ENCODE measurements at regions not wholly inside any gene's neighbourhood (a gene's known extent, or its start where the extent isn't known, plus 50 kb on each side); places are given as distances from the start of the nearest gene placed in this dataset.

DNA sequence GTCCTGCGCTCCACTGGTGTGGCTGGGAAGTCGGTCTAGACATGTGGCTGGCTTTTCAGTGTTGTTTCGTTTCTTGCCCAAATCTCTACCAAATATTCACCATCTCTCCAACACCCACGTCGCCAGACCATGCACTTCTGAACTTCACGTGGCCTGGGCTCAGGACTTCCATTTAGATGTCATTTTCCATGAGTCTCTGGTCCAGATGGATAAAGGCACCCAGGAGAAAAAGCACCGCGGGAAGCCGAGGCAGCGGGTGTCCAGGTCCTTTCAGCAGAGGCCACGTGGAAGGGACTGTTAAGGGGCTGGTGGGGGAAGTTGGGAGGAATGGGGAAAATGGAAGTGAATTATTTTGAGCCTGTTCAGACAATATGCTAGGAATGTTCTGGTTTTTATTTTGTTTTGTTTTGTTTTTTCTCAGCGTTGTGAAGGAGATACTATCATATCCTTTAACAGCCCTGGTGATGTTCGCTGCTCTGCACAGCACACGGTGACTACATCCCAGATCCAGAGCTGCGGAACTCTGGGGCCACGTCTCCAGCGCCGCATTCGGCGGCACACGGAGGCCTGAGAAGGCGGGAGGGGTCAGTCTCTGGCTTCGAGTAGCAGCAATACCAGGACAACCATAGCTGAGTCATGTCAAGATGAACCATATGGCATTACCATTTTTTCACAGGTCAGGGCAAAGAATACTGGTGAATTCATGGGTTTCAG lies 230.3 kb downstream of the THBS2 start:
- Histone ChIP-seq H4K20me1 (ENCODE audit: insufficient read depth) (no peaks in the 10 kb centered on the region), H3K4me1 (replicated peaks; ENCODE audit: insufficient read depth) (no peaks in the 10 kb centered on the region), H3F3A (ENCODE audit: insufficient read depth, low read depth) (no peaks in the 10 kb centered on the region), H2AFZ (no peak overlapping the region), H3K36me3 (ENCODE audit: low read depth) (no peaks in the 10 kb centered on the region), H3K9me3 (ENCODE audit: insufficient read depth, low read depth) (no peaks in the 10 kb centered on the region), H3K27me3 (ENCODE audit: insufficient read depth, low read depth) (peaks cover 52% of the 10 kb centered on the region), H3K27ac (no peak overlapping the region), H3K4me3 (no peak overlapping the region), H3K79me2 (ENCODE audit: low read depth) (no peaks in the 10 kb centered on the region), H3K4me2 (no peak overlapping the region), H3K9me2 (ENCODE audit: insufficient read depth) (no peaks in the 10 kb centered on the region)
- POLR2A ChIA-PET (ENCODE audit: unreplicated experiment), result no interaction called here
- intact Hi-C loops (cut with micrococcal nuclease; ENCODE audit: unreplicated experiment), result no loop called here
- CTCF ChIA-PET, result no interaction called here
- no peak for DNase-seq
- TF ChIP-seq, protein P1, sequence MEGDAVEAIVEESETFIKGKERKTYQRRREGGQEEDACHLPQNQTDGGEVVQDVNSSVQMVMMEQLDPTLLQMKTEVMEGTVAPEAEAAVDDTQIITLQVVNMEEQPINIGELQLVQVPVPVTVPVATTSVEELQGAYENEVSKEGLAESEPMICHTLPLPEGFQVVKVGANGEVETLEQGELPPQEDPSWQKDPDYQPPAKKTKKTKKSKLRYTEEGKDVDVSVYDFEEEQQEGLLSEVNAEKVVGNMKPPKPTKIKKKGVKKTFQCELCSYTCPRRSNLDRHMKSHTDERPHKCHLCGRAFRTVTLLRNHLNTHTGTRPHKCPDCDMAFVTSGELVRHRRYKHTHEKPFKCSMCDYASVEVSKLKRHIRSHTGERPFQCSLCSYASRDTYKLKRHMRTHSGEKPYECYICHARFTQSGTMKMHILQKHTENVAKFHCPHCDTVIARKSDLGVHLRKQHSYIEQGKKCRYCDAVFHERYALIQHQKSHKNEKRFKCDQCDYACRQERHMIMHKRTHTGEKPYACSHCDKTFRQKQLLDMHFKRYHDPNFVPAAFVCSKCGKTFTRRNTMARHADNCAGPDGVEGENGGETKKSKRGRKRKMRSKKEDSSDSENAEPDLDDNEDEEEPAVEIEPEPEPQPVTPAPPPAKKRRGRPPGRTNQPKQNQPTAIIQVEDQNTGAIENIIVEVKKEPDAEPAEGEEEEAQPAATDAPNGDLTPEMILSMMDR (conservative IDR thresholded peaks at IDR 0.05), result no peak
- no peak for TF ChIP-seq EZH2 (IDR thresholded peaks at IDR 0.05; ENCODE audit: low read depth)
- BruUV-seq (replicated peaks), result no TSS peak

DNA sequence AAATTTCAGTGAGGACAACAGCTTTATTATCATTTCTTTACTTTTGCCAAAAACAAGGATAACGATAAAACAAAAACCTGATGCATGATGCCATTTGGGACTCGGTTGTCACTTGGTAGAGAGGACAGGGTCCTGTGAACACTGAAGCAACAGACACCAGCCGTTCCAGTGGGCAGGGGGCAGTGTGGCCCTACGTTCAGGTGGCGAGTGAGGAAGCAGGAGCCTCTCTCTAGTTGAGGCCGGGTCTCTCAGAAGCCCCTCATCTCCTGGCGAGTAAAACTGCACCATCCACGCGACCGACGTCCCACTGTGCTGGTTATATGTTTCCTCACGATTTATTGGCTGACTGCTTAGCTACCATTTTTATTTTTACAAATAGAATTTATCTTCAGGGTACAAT lies 231.6 kb downstream of the THBS2 start:
- no peaks in the 10 kb centered on the region for H3K9me3 ChIP-seq (ENCODE audit: insufficient read depth, low read depth)
- no peaks in the 10 kb centered on the region for H3K9me2 ChIP-seq (ENCODE audit: insufficient read depth)
- H3F3A ChIP-seq (ENCODE audit: insufficient read depth, low read depth), result no peaks in the 10 kb centered on the region
- no peaks in the 10 kb centered on the region for H3K4me1 ChIP-seq (replicated peaks; ENCODE audit: insufficient read depth)
- no peaks in the 10 kb centered on the region for H3K79me2 ChIP-seq (ENCODE audit: low read depth)
- H3K4me2 ChIP-seq, result no peak overlapping the region
- DNase-seq, result no peak
- H3K27me3 ChIP-seq (ENCODE audit: insufficient read depth, low read depth), result peaks cover 45% of the 10 kb centered on the region
- no peaks in the 10 kb centered on the region for H4K20me1 ChIP-seq (ENCODE audit: insufficient read depth)
- no peak overlapping the region for H3K4me3 ChIP-seq
- POLR2A ChIA-PET (ENCODE audit: unreplicated experiment), result interaction anchor here (0.7 kb wide), 1 partner anchor 601 kb away, joined by 3 read pairs; no protein-coding TSS in a partner anchor
- no peaks in the 10 kb centered on the region for H3K36me3 ChIP-seq (ENCODE audit: low read depth)
- no peak overlapping the region for H2AFZ ChIP-seq
- intact Hi-C loops (cut with micrococcal nuclease; ENCODE audit: unreplicated experiment), result no loop called here
- H3K27ac ChIP-seq, result no peak overlapping the region
- CTCF ChIA-PET, result no interaction called here
- BruUV-seq (replicated peaks), result no TSS peak
- TF ChIP-seq, protein P1 (conservative IDR thresholded peaks at IDR 0.05), result no peak
- TF ChIP-seq EZH2 (IDR thresholded peaks at IDR 0.05; ENCODE audit: low read depth), result no peak

DNA sequence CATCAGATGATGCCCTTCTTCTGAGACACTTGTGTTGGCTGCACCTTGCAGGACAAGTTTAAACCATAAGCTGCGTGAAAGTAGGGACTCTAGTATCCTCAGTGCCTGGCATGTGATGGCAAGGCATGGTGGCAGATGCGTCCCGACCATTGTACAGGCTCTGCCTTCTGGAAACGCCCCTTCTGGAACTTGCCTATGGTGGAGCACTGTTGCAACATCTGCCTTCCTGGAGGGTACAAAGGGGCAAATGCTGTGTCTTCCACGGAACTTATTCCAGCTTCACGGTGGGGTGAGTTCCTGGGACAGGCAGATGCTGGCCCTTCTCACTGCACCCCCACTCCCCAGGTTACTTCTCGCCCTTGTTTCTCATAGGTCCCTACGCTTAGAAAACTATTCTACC lies 232.8 kb downstream of the THBS2 start:
- H3K4me2 ChIP-seq, result no peak overlapping the region
- H2AFZ ChIP-seq, result no peak overlapping the region
- DNase-seq, result no peak
- no peak overlapping the region for H3K27ac ChIP-seq
- H3K79me2 ChIP-seq (ENCODE audit: low read depth), result no peaks in the 10 kb centered on the region
- H4K20me1 ChIP-seq (ENCODE audit: insufficient read depth), result no peaks in the 10 kb centered on the region
- H3K4me3 ChIP-seq, result no peak overlapping the region
- no peaks in the 10 kb centered on the region for H3K9me2 ChIP-seq (ENCODE audit: insufficient read depth)
- H3F3A ChIP-seq (ENCODE audit: insufficient read depth, low read depth), result no peaks in the 10 kb centered on the region
- TF ChIP-seq EZH2 (IDR thresholded peaks at IDR 0.05; ENCODE audit: low read depth), result no peak
- TF ChIP-seq, protein P1 (conservative IDR thresholded peaks at IDR 0.05), result no peak
- CTCF ChIA-PET, result no interaction called here
- no peaks in the 10 kb centered on the region for H3K36me3 ChIP-seq (ENCODE audit: low read depth)
- intact Hi-C loops (cut with micrococcal nuclease; ENCODE audit: unreplicated experiment), result no loop called here
- no peaks in the 10 kb centered on the region for H3K4me1 ChIP-seq (replicated peaks; ENCODE audit: insufficient read depth)
- no peaks in the 10 kb centered on the region for H3K9me3 ChIP-seq (ENCODE audit: insufficient read depth, low read depth)
- peaks cover 34% of the 10 kb centered on the region for H3K27me3 ChIP-seq (ENCODE audit: insufficient read depth, low read depth)
- POLR2A ChIA-PET (ENCODE audit: unreplicated experiment), result no interaction called here
- BruUV-seq (replicated peaks), result no TSS peak
